GM12865 (cell line): ENCODE measurements at regions not wholly inside any gene's neighbourhood (a gene's known extent, or its start where the extent isn't known, plus 50 kb on each side); places are given as distances from the start of the nearest gene placed in this dataset.

Experiments
- DNase-seq: peaks from one replicate; pipeline ENCODE4 v3.0.0; 2010; ENCODE audit warnings: low read depth
- H3K4me3 ChIP-seq: 2 replicates; pipeline ENCODE4 v1.5.1; 2011; ENCODE audit warnings: mild to moderate bottlenecking, low read depth, low read length, control low read depth
- TF ChIP-seq, protein P1 (sequence below): IDR thresholded peaks from 2 replicates; pipeline ENCODE4 v1.5.1; 2011; ENCODE audit warnings: low read length, control low read depth, low read depth, inconsistent platforms; ENCODE audit not compliant: insufficient read depth; ENCODE audit errors: missing control alignments

DNA sequence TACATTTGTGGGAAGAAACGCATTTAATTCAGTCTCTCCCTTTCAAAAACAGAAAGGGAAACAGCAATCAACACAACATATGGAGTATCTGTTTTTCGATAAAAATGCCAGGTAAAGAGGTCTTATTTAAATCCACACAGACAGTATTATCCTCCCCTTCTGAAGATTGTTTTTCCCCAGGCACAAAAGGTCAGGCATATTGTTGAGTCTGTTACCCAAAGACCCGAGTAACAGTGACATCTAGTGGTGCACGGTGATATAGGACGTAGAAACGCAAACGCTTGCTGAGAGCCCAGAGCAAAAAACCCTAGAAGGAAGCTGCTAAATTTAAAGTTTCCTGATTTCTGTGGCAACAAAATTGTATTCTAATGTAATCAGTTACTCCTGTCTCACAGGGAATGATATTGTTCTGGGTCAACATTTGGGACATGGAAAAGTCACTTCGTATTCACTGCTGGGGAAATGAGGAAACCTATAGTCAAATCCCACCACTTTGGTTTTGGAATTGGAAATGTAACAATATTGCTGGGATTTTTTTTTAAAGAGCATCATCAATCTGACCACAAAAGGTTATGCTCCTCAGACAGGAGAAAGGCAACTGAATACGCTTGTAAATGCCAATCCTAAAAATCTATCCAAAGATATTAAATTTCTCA lies 312.7 kb upstream of the CCDC54 start:
- H3K4me3 ChIP-seq: no peak overlapping the region
- DNase-seq: peak; percentile 82
- TF ChIP-seq, protein P1, sequence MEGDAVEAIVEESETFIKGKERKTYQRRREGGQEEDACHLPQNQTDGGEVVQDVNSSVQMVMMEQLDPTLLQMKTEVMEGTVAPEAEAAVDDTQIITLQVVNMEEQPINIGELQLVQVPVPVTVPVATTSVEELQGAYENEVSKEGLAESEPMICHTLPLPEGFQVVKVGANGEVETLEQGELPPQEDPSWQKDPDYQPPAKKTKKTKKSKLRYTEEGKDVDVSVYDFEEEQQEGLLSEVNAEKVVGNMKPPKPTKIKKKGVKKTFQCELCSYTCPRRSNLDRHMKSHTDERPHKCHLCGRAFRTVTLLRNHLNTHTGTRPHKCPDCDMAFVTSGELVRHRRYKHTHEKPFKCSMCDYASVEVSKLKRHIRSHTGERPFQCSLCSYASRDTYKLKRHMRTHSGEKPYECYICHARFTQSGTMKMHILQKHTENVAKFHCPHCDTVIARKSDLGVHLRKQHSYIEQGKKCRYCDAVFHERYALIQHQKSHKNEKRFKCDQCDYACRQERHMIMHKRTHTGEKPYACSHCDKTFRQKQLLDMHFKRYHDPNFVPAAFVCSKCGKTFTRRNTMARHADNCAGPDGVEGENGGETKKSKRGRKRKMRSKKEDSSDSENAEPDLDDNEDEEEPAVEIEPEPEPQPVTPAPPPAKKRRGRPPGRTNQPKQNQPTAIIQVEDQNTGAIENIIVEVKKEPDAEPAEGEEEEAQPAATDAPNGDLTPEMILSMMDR: peak; percentile 84

DNA sequence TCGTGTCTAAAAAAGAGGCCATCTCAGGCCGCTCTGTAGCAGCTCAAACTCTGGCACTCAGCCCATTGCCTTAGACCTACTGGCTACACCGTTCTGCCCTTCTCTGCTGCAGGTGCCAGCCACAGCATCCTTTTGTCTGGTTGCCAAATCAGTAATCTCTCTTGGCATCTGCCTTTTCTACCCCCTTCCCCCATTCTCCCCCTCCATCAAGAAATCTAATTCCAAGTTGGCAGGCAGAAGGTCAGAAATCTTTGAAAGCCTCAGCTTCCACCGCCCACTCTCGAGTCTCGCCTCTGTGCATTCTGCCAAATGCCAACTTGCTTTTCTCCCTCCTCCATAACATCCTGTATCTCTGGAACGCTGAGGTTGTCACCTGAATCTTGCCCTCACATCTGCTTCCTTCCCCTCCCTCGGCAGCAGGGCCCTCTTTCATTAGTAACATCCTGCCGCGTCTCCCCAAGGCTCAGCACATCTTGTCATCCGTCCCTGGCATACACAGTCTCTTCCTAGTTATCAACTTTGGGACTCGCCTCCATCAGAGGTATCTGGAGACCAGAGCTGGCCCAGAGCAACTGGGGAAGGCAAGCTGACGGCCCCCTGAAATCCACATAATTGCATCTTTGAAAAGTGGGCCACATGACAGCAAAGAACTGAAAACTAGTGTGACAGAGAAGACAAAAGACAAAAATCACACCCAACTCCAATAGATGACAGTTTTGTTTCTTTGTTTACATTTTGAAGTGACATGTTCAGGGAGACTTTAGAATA lies 312.0 kb upstream of the CCDC54 start:
- TF ChIP-seq, protein P1: no peak
- no peak for DNase-seq
- H3K4me3 ChIP-seq: no peak overlapping the region

DNA sequence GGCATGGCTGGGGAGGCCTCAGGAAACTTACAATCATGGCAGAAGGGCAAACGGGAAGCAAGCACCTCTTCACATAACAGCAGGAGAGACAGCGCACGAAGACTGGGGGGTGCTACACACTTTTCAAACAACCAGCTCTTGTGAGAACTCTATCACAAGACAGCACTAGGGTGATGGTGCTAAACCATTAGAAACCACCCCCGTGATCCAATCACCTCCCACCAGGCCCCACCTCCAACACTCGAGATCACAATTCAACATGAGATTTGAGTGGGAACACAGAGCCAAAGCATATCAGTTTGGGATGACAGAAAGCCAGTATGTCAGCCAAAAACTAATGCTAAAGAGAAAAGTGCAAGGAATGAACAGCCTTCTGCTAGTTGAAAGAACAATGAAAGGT lies 309.8 kb upstream of the CCDC54 start:
- no peak for DNase-seq
- no peak overlapping the region for H3K4me3 ChIP-seq
- TF ChIP-seq, protein P1: no peak

DNA sequence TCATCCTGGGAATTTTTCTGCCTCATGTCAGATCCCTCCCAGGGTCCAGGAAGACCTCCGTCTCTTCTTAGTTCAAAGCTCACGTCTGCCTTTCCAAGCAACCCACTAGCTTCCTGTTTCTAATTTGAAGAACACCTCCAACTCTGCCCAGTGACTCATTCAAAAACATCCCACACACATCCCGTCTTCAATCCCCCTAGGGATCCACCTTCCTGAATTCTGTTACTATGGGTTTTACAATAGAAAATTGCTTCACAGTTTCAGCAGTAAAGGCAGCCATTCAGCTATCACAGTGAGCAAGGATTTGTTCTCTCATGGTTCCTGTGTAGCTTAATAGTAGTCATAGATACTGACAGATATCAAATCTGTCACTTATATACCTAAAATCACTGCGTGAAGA lies 308.3 kb upstream of the CCDC54 start:
- DNase-seq: no peak
- H3K4me3 ChIP-seq: no peak overlapping the region
- TF ChIP-seq, protein P1: no peak

DNA sequence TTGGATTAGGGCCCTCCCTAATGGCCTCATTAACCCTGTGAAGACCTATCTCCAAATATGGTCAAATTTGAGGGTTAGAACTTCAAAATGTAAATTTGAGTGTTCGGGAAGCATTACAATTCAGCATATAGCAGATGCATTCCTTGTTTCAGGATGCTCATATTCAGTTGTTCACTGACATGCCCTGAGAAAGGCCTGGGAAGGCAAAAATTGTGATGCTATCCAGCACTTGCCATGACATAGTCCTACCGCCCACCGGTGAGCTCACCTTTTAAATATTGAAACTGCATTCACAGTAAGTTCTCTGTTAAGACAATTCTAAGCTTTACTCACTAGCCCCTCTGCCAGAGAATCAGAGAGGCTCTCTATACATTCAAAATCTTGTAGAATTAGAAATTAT lies 300.3 kb upstream of the CCDC54 start:
- H3K4me3 ChIP-seq: no peak overlapping the region
- TF ChIP-seq, protein P1: no peak
- DNase-seq: no peak

DNA sequence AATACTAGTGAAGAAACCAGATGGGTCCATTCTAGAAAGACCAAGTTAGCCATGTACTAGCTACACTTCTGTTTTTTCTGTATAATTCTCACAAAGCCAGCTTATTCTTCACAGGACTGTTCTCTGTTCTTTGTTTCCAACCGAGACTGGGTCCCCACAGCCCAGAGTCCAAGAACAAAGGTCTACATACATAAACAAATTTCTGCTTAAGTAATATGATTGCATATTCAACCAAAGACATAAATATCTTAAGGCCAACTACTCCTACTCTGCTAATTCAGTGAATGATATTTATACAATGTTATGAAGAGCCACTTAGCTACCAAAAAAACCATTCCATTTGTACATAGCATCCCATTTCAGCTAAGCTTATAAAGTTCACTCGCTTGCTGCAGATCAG lies 299.8 kb upstream of the CCDC54 start:
- H3K4me3 ChIP-seq: no peak overlapping the region
- no peak for DNase-seq
- TF ChIP-seq, protein P1: no peak
